PC-3 (cell line): ENCODE measurements at regions not wholly inside any gene's neighbourhood (a gene's known extent, or its start where the extent isn't known, plus 50 kb on each side); places are given as distances from the start of the nearest gene placed in this dataset.

ENCODE experiments used
- ATAC-seq: fragments of 200-7000 bp; cut with Tn5 transposase; 2 replicates; pipeline ENCODE4 v1.9.1; 2020; ENCODE audit warnings: mild to moderate bottlenecking, moderate library complexity
- BruUV-seq: library from RNA; stranded (reverse); fragments of 400-500 nt; replicated peaks from 2 replicates; lab custom pipeline; 2021; lab: Mats Ljungman, UMichigan
- CTCF ChIA-PET: fragments of 300-600 bp; sonication (Branson Sonifier 250); formaldehyde crosslinking; loops from one replicate; lab custom pipeline; 2022; ENCODE audit warnings: antibody characterized with exemption; lab: Charles Lee
- POLR2A ChIA-PET: fragments of 300-600 bp; sonication (Branson Sonifier 250); formaldehyde crosslinking; loops from one replicate; lab custom pipeline; 2022; ENCODE audit warnings: antibody characterized with exemption; ENCODE audit not compliant: unreplicated experiment; lab: Charles Lee
- DNase-seq: peaks from one replicate; pipeline ENCODE4 v3.0.0-alpha.2; 2015
- H2AFZ ChIP-seq: fragments of 300-600 bp; sonication (generic); 2 replicates; pipeline ENCODE4 v1.6.0; 2016; ENCODE audit warnings: antibody characterized with exemption, low read length
- H3F3A ChIP-seq: fragments of 300-600 bp; sonication (generic); one replicate; pipeline ENCODE4 v1.6.0; 2017; ENCODE audit warnings: antibody characterized with exemption, low read length, control low read depth, mild to moderate bottlenecking; ENCODE audit not compliant: unreplicated experiment
- H3K27ac ChIP-seq: fragments of 300-600 bp; sonication (generic); 2 replicates; pipeline ENCODE4 v1.5.1; 2016; ENCODE audit warnings: mild to moderate bottlenecking, low read length
- H3K27me3 ChIP-seq: fragments of 300-600 bp; sonication (generic); 2 replicates; pipeline ENCODE4 v1.6.1; 2016; ENCODE audit warnings: low read length, mixed read lengths
- H3K36me3 ChIP-seq: fragments of 300-600 bp; sonication (generic); 2 replicates; pipeline ENCODE4 v1.6.1; 2016; ENCODE audit warnings: low read depth, mixed run types, low read length, mixed read lengths
- H3K4me1 ChIP-seq: fragments of 300-600 bp; sonication (generic); 2 replicates; pipeline ENCODE4 v1.5.1; 2016; ENCODE audit warnings: low read length; ENCODE audit not compliant: insufficient read depth
- H3K4me2 ChIP-seq: fragments of 300-600 bp; sonication (generic); 2 replicates; pipeline ENCODE4 v1.6.0; 2016; ENCODE audit warnings: low read length
- H3K4me3 ChIP-seq: fragments of 300-600 bp; sonication (generic); 2 replicates; pipeline ENCODE4 v1.5.1; 2016; ENCODE audit warnings: mild to moderate bottlenecking, low read length, mixed read lengths
- H3K79me2 ChIP-seq: fragments of 300-600 bp; sonication (generic); 2 replicates; pipeline ENCODE4 v1.6.1; 2017; ENCODE audit warnings: low read length, mixed read lengths
- H3K9ac ChIP-seq: fragments of 300-600 bp; sonication (generic); 2 replicates; pipeline ENCODE4 v1.6.0; 2016; ENCODE audit warnings: mild to moderate bottlenecking, low read length
- H3K9me2 ChIP-seq: fragments of 300-600 bp; sonication (generic); replicated peaks from 2 replicates; pipeline ENCODE4 v1.6.1; 2016; ENCODE audit warnings: mixed run types, low read length, mixed read lengths
- H3K9me3 ChIP-seq: fragments of 300-600 bp; sonication (generic); 2 replicates; pipeline ENCODE4 v1.6.1; 2016; ENCODE audit warnings: low read length, mixed read lengths
- H4K20me1 ChIP-seq: fragments of 300-600 bp; sonication (generic); 2 replicates; pipeline ENCODE4 v1.6.1; 2016; ENCODE audit warnings: low read length, mixed read lengths
- EZH2 ChIP-seq: fragments of 300-600 bp; sonication (generic); IDR thresholded peaks from one replicate; pipeline ENCODE4 v1.6.1; 2017; ENCODE audit warnings: antibody characterized with exemption, mild to moderate bottlenecking, low read length; ENCODE audit not compliant: unreplicated experiment
- EZH2phosphoT487 ChIP-seq: fragments of 300-600 bp; sonication (generic); IDR thresholded peaks from 2 replicates; pipeline ENCODE4 v1.6.1; 2018; ENCODE audit warnings: mild to moderate bottlenecking, antibody characterized with exemption, low read length, borderline replicate concordance
- intact Hi-C: fragments of 100-400 bp; cut with micrococcal nuclease; formaldehyde crosslinking; loops from 2 replicates; pipeline ENCODE4 v1.9.0; 2023
- TF ChIP-seq, protein P1 (sequence below): fragments of 300-600 bp; sonication (generic); conservative IDR thresholded peaks from 2 replicates; pipeline ENCODE4 v1.5.1; 2017; ENCODE audit warnings: antibody characterized with exemption, low read depth, mild to moderate bottlenecking, low read length

DNA sequence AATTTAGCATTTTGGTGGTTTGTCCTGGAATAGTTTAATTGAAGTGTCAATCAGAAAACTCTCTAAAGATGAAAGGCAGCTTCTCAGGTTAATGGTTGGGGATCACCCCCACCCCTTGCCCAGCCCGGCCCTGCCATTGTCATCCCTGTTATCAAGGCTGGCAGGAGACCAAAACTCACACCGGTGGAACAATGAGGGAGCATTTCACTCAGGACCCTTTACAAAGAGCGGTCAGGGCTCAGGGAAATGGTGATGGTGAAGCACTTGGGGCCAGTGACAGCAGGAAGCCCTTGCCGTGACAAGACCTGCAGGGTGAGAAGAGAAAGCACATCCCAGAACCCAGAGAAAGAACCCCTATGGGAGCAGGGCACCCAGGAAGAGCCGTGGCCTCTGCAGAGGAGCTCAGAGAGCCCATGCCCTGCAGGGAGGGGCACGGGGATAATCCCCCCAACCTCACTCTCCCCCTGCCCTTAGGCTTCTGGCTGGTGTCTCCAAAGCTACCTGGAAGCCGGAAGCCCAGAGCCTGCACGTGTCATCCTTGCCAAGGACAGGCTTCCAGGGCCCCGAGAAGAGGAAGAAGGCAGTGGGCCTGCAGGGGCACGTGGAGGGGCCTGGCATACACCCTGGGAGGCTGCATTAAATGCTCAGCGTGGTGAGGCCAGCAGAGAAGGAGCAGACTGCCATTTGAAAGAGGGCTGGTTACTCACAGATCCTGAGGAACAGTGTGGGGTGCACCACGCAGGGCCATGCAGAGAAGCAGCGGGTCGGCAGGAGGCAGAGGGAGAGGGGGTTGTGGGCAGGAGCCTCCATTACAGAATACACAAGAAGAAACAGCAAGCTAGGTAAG is 80.6 kb upstream of the PRR20G start:
- intact Hi-C loops, result no loop called here
- Histone ChIP-seq H4K20me1 (no peaks in the 10 kb centered on the region), H3F3A (no peaks in the 10 kb centered on the region), H3K79me2 (no peaks in the 10 kb centered on the region), H3K4me3 (no peak overlapping the region), H3K36me3 (no peaks in the 10 kb centered on the region), H2AFZ (no peak overlapping the region), H3K4me2 (no peak overlapping the region), H3K9me3 (no peaks in the 10 kb centered on the region), H3K27ac (no peak overlapping the region), H3K9ac (no peak overlapping the region), H3K9me2 (no peaks in the 10 kb centered on the region), H3K4me1 (no peaks in the 10 kb centered on the region), H3K27me3 (peaks cover 13% of the 10 kb centered on the region; the same call in 1 of the 2 replicates)
- TF ChIP-seq EZH2 (no peak), EZH2phosphoT487 (no peak)
- TF ChIP-seq, protein P1, sequence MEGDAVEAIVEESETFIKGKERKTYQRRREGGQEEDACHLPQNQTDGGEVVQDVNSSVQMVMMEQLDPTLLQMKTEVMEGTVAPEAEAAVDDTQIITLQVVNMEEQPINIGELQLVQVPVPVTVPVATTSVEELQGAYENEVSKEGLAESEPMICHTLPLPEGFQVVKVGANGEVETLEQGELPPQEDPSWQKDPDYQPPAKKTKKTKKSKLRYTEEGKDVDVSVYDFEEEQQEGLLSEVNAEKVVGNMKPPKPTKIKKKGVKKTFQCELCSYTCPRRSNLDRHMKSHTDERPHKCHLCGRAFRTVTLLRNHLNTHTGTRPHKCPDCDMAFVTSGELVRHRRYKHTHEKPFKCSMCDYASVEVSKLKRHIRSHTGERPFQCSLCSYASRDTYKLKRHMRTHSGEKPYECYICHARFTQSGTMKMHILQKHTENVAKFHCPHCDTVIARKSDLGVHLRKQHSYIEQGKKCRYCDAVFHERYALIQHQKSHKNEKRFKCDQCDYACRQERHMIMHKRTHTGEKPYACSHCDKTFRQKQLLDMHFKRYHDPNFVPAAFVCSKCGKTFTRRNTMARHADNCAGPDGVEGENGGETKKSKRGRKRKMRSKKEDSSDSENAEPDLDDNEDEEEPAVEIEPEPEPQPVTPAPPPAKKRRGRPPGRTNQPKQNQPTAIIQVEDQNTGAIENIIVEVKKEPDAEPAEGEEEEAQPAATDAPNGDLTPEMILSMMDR, result no peak
- ChIA-PET CTCF (no interaction called here), POLR2A (no interaction called here)
- no peak for DNase-seq
- no TSS peak for BruUV-seq
- ATAC-seq, result no peak

DNA sequence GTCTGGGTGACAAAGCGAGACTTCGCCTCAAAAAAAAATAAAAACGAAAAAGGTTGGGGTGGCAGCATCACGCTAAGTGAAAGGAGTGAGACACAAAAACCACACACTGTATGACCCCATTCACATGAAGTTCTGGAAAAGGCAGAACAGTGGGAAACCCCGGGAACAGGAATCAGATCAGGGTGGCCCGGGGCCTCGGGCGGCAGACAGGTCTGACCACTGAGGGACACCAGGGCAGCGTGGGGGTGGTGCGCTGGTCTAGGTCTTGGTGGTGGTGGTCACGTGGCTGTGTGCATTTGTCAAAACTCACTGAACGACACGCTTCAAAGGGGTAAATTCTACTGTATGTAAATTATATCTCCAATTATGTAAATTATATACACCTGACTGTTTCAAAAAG is 79.7 kb upstream of the PRR20G start:
- BruUV-seq, result no TSS peak
- no peaks in the 10 kb centered on the region for H3K9me2 ChIP-seq
- ATAC-seq (no peak), DNase-seq (no peak)
- ChIA-PET POLR2A (no interaction called here), CTCF (no interaction called here)
- intact Hi-C loops, result no loop called here
- H2AFZ ChIP-seq, result no peak overlapping the region
- no peak for TF ChIP-seq EZH2phosphoT487
- no peak for TF ChIP-seq EZH2
- H3K4me2 ChIP-seq, result no peak overlapping the region
- H3K27me3 ChIP-seq, result peaks cover 13% of the 10 kb centered on the region; the same call in 1 of the 2 replicates
- H3K27ac ChIP-seq, result no peak overlapping the region
- no peaks in the 10 kb centered on the region for H3F3A ChIP-seq
- H3K9ac ChIP-seq, result no peak overlapping the region
- no peaks in the 10 kb centered on the region for H3K79me2 ChIP-seq
- H3K9me3 ChIP-seq, result no peaks in the 10 kb centered on the region
- no peaks in the 10 kb centered on the region for H4K20me1 ChIP-seq
- no peaks in the 10 kb centered on the region for H3K4me1 ChIP-seq
- H3K36me3 ChIP-seq, result no peaks in the 10 kb centered on the region
- H3K4me3 ChIP-seq, result no peak overlapping the region

DNA sequence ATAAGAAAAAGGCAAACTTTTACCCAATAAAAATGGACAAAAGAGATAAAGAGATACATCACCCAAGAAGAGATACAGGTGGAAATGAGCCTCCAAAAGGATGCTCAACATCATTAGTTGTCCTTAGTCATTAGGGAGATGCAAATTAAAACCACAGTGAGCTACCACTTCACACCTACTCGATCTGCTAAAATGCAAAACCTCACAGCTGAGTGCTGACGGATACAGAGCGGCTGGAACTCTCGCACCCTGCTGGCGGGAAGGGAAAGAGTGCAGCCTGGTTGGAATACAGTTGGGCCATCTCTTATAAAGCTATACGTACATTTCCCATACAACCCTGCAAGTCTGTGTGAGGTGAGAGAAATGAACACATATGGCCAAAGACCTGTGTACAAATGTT is 78.5 kb upstream of the PRR20G start:
- Histone ChIP-seq H3K79me2 (no peaks in the 10 kb centered on the region), H3K27me3 (peaks cover 10% of the 10 kb centered on the region; the same call in 1 of the 2 replicates), H3K9ac (no peak overlapping the region), H3K9me2 (no peaks in the 10 kb centered on the region), H3K9me3 (no peaks in the 10 kb centered on the region), H4K20me1 (no peaks in the 10 kb centered on the region), H3K27ac (no peak overlapping the region), H3F3A (no peaks in the 10 kb centered on the region), H3K4me1 (no peaks in the 10 kb centered on the region), H2AFZ (no peak overlapping the region), H3K4me3 (no peak overlapping the region), H3K36me3 (no peaks in the 10 kb centered on the region), H3K4me2 (no peak overlapping the region)
- ChIA-PET POLR2A (no interaction called here), CTCF (no interaction called here)
- ATAC-seq, result no peak
- intact Hi-C loops, result no loop called here
- DNase-seq, result no peak
- TF ChIP-seq, protein P1, result no peak
- no peak for TF ChIP-seq EZH2phosphoT487
- TF ChIP-seq EZH2, result no peak
- BruUV-seq, result no TSS peak
